ENCODE measurements at regions not wholly inside any gene's neighbourhood (a gene's known extent, or its start where the extent isn't known, plus 50 kb on each side); places are given as distances from the start of the nearest gene placed in this dataset.

DNA sequence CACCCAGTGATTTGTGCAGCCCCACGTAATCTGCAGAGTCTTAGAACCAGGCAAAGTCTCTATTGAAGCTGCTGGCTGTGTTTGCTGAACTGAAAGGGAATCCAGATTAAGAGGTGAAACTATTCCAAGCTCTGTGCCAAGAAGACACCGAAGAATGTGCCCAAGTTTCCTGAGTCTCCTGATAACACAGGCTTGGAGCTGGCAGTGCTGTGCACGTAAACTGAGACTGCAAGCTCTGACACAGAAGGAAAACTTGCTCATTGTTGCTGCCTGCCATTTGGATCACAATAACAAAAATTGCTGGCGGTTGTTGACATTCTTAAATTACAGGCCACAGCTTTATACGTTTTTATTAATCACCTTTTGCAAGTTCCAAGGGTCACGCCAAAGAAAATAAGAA, 60.2 kb upstream of the VCX3B start:
- no peak for TF ChIP-seq CTCF (IDR thresholded peaks at IDR 0.05; ENCODE audit: low read length)
- TF ChIP-seq EZH2 (optimal IDR thresholded peaks at IDR 0.05; ENCODE audit: low read depth, low read length), result no peak
